DMS114 treated with DMSO at 0.1 percent for 48 hours (cell line): ENCODE measurements at regions not wholly inside any gene's neighbourhood (a gene's known extent, or its start where the extent isn't known, plus 50 kb on each side); places are given as distances from the start of the nearest gene placed in this dataset.

Experiments used
- DNase-seq: peaks from one replicate; lab custom pipeline; 2025; ENCODE audit not compliant: unreplicated experiment; lab: John Stamatoyannopoulos, UW

DNA sequence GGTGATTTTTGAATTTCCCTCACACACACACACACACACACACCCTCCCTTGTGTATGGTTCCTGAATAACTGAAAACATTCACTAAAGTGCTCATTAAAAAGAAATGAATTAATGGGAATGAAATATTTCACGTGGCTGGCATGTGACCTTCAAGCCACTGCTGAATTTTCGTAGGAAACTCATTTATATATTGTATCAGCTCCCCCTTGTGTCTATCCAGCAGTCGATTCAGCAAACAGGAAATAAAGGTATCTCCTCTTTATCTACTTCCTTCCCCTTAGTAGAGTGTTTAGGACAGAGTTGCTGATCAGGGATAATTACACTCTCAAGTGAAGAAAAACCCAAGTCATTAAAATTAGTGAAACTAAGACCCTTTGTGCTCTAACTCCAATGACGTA lies 912.6 kb upstream of the LCORL start:
- no peak for DNase-seq

- DNase-seq: no peak
Observed at GRCh38 chr4:18932730-18933339, 911.3 kb upstream of the LCORL start.

- no peak for DNase-seq
Observed at GRCh38 chr4:18931643-18932377, 910.3 kb upstream of the LCORL start.

DNA sequence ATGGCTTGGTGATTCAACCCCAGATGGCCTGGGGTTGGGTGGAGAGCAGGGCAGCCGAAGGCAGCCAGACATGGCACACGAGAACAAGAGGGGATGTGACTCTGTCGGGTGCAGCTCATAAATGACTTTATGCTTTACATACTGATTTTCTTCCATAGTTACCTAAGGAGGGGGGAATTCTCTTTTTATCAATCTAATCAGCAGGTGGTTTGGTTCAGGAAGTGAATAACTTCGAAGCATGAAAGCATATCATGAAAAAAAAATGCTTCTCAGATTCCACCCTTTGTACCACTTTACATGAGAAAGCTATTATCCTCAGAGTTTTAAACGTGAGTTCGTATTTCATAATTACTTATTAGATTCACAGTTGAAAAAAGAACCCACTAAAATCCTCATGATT lies 908.9 kb upstream of the LCORL start:
- no peak for DNase-seq

- DNase-seq: no peak
Observed at GRCh38 chr4:18923496-18924161, 902.1 kb upstream of the LCORL start.

- no peak for DNase-seq
Observed at GRCh38 chr4:18917689-18918088, 896.1 kb upstream of the LCORL start.

- DNase-seq: no peak
Observed at GRCh38 chr4:18914182-18914581, 892.6 kb upstream of the LCORL start.

DNA sequence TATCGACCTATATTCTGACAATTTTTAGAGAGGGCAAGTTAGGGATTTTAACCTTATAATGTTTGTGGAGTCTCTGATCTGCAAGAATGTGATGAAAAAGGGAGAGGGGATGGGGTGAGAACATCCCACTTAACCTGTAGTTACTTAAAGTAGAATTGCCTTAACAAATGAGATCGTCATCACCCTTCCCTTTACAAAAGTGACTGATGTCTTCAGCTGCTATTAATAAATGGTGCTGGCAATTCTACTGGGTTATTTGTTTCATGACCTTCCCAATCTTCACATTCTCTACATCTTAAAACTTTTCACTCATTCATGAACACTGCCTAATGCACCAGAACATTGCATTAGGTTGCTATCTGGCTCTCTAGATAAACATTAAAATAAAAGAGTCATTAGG lies 873.4 kb upstream of the LCORL start:
- no peak for DNase-seq

GRCh38 chr4:18882468-18882867 lies 860.9 kb upstream of the LCORL start:
- DNase-seq: no peak

- no peak for DNase-seq
Observed at GRCh38 chr4:18881556-18881955, 860.0 kb upstream of the LCORL start.

- no peak for DNase-seq
Observed at GRCh38 chr4:18880871-18881270, 859.3 kb upstream of the LCORL start.

DNA sequence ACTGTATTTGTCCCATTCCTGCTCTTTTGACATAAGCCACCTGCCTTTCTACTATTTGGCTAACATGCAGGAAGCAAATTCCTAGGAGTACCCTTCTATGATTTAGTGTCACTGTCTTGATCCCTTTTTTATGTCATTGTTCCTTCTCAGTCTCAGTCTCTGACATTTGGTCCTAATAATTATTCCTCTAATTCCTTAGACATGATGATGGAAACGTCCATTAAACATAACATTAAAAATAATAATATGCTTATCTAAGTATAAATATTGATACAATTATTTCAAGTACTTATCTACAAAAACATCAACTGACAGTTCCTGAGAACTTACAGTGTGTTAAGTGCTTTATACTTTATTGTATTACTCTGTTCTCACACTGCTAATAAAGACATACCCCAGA lies 857.0 kb upstream of the LCORL start:
- DNase-seq: no peak

- no peak for DNase-seq
Observed at GRCh38 chr4:18869166-18869565, 847.6 kb upstream of the LCORL start.

- DNase-seq: no peak
Observed at GRCh38 chr4:18860836-18861530, 839.4 kb upstream of the LCORL start.

GRCh38 chr4:18859468-18859867 lies 837.9 kb upstream of the LCORL start:
- no peak for DNase-seq

DNA sequence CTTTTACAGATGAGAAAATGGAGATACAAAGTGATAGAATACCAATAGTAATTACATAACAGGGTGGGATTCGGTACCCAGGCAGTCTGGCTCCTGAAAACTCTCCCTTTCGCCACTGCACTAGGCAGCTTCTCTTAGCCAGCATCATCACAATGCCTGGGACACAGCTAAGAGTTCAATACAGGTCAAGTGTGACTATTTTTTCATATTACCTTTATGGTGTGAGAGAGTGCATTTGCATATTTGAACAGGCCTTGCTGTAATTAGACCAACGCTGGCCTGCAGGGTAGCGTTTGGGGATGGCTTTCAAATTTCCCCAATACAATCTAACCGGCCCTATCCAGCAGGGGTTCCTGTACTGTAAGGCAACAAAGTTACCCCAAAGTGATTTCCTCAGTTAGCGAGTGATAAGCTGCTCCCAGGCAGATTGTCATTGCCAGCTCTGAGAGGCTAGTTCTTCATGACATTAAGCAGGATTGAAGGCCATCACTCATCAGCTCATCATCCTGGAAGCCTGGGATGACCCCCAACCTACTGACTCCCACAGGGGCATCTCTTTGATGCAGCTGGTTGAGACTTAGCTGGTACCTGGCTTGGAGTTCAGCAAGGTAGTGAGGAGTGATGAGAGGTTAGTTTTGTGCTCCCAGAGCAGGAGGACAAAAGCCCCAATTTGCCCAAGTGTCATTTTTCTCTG lies 836.8 kb upstream of the LCORL start:
- DNase-seq: no peak

GRCh38 chr4:18850867-18851266 lies 829.3 kb upstream of the LCORL start:
- DNase-seq: no peak

- DNase-seq: no peak
Observed at GRCh38 chr4:18847249-18847890, 825.8 kb upstream of the LCORL start.

- no peak for DNase-seq
Observed at GRCh38 chr4:18846313-18846712, 824.8 kb upstream of the LCORL start.

DNA sequence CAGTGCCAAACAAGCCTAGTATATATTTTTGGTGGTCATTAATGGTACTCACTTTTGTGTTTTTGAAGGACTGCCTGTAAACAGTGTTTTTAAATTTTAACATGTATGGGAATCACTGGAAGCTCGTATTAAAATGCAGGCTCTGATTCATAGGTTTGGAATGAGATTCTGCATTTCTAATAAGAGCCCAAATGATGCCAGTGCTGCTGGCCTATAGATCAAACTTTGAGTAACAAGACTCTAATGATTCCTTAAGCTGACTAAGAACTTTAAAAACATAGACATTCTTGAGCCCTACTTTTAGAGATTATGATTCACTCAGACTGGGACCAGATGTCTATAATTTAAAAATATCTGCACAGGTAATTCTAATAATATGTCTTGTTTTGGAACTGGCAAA lies 823.2 kb upstream of the LCORL start:
- no peak for DNase-seq

DNA sequence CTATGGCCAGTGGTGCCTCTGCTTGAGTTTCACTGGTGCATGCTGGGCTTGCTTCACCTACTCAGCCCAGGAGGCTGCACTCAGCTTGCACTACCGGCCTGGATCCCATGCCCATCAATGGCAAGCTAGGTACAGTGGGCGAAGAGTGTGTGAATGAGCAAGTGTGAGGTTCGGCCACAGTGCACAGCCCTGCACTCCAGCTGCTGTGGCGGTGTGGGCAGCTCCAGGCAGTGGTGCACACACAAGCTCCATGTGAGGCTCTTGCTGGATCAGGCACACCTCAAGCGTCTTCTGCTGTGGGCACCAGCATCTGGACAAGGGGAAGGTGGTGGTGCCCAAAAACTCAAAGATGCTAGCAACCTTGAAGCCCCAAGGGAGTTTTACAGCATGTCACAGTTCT lies 820.9 kb upstream of the LCORL start:
- DNase-seq: no peak
